ENCODE measurements at regions not wholly inside any gene's neighbourhood (a gene's known extent, or its start where the extent isn't known, plus 50 kb on each side); places are given as distances from the start of the nearest gene placed in this dataset.
"Not testable (repeated sequence)": the region's sequence is repeated elsewhere in the genome, so short reads cannot be mapped to it uniquely, and the experiment has no call there.

DNA sequence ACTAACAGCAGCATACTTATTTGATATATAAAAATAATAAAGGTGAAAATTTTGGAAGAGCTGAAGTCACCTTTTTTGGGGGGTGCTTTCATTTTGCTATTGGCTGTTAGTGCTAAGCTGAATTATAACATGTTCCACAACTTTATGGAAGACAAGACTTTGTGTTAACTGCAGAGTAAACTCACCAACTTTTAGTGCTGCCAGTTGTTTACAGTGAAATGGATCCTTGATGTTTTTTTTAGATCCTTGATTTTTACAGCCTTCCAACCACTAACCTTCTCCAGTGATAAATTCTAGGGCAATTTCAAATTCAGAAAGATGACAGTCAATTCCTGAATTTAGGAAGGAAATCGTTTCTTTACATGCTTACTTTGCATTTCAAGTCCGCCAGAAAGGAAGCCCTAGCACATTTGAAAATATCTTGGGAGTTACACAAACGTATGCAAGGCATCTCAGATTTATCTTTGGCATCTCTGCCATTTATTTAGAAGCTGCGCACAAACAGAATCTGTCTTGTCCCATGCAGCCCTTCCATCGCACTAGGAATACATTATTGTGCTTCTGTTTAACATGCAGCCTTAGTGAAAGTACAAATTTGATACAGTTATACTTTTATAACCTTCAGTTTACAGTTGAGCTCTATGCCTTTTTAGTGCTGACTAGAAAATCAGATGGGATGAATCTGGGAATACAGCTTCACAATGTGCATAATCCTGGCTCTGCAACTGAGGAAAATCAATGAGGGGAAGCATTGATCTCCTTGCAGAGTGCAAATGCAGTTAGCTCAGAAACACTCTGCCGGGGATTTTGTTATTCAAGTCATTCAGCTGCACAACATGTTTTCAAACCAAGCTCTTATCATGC lies 142.4 kb upstream of the ZNF608 start:
- DNase-seq (ENCODE audit: insufficient read length) = no peak
- no peak for FAIRE-seq
- TF ChIP-seq POLR2A (IDR thresholded peaks at IDR 0.05; ENCODE audit: low read depth, low read length) (no peak), POLR2AphosphoS5 (IDR thresholded peaks at IDR 0.05; ENCODE audit: low read depth, low read length) (no peak)

DNA sequence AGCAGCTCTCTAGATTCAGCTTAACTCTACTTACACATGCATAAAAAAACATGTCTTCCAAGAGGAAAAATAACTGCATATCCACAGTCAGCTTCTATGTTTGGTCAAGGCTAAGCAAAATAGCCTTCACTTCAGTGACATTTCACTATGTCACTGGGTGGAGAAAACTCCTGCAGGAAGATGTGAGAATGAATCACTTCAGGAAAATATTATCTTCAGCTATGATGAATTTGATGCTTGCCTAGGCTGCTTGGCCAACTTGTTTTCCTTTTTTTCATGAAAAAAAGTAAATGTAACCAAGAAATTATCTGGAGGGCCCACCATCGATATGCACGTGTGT lies 143.0 kb upstream of the ZNF608 start:
- FAIRE-seq (no peak), DNase-seq (ENCODE audit: insufficient read length) (no peak)
- no peak for TF ChIP-seq TAF1 (IDR thresholded peaks at IDR 0.05; ENCODE audit: borderline replicate concordance, low read depth, low read length)
- no peak for TF ChIP-seq POLR2AphosphoS5 (IDR thresholded peaks at IDR 0.05; ENCODE audit: low read depth, low read length)
- TF ChIP-seq POLR2A (IDR thresholded peaks at IDR 0.05; ENCODE audit: low read depth, low read length) = no peak

DNA sequence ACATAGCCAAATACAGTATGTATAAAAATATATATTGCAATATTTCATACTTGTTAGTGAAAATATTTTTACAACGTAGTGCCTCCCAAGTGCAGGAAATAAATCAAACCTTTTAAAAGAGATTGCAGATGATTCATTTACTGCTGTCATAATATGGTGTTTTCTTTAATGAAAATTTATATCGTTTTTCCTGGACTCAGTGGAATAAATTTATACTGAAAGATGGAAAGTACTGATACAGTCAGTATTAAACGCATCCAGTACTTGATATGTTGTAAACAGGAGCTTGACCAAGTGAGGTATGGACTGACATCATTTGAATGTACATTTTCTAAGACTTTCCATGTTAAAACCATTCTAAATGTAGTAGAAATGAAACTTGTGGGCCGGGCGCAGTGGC lies 143.4 kb upstream of the ZNF608 start:
- TF ChIP-seq POLR2A (IDR thresholded peaks at IDR 0.05; ENCODE audit: low read depth, low read length) = no peak
- TF ChIP-seq POLR2AphosphoS5 (IDR thresholded peaks at IDR 0.05; ENCODE audit: low read depth, low read length) = no peak
- no peak for TF ChIP-seq TAF1 (IDR thresholded peaks at IDR 0.05; ENCODE audit: borderline replicate concordance, low read depth, low read length)
- FAIRE-seq (no peak), DNase-seq (ENCODE audit: insufficient read length) (no peak)

DNA sequence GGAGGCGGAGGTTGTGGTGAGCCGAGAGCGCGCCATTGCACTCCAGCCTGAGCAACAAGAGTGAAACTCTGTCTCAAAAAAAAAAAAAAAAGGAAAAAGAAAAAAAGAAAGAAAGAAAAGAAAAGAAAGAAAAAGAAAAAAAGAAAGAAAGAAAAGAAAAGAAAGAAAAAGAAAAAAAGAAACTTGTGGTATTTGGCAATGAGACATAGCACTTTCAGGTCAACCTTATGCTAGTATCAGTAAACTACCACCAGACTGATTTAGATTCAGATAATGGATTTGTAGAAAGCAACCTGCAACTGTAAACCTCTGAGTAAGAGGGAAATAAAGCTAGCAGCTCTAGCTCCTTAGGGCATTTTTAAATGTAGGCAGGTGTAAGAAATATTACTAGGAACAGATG lies 144.0 kb upstream of the ZNF608 start:
- not testable (repeated sequence) for FAIRE-seq; DNase-seq (ENCODE audit: insufficient read length)

DNA sequence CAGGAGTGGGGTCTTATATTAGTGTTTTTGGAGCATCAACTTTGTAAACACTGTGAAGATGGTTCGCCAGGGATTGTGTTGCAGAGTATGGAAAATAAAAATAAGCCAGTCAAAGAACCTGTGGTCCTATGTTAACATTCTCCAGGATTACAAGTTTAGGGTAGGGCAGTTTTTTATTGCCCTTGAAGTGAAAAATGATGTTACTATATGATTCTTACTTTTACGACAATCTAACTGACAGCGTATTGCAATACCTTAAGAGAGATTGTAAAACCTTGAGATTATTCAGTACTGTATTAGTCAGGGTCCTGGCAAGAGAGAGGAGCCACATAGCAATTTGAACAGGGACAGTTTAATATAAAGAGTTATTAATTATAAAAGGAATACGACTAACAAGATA lies 144.7 kb upstream of the ZNF608 start:
- DNase-seq (ENCODE audit: insufficient read length) (no peak), FAIRE-seq (no peak)
- TF ChIP-seq POLR2A (IDR thresholded peaks at IDR 0.05; ENCODE audit: low read depth, low read length) = no peak
- no peak for TF ChIP-seq POLR2AphosphoS5 (IDR thresholded peaks at IDR 0.05; ENCODE audit: low read depth, low read length)
- no peak for TF ChIP-seq TAF1 (IDR thresholded peaks at IDR 0.05; ENCODE audit: borderline replicate concordance, low read depth, low read length)

DNA sequence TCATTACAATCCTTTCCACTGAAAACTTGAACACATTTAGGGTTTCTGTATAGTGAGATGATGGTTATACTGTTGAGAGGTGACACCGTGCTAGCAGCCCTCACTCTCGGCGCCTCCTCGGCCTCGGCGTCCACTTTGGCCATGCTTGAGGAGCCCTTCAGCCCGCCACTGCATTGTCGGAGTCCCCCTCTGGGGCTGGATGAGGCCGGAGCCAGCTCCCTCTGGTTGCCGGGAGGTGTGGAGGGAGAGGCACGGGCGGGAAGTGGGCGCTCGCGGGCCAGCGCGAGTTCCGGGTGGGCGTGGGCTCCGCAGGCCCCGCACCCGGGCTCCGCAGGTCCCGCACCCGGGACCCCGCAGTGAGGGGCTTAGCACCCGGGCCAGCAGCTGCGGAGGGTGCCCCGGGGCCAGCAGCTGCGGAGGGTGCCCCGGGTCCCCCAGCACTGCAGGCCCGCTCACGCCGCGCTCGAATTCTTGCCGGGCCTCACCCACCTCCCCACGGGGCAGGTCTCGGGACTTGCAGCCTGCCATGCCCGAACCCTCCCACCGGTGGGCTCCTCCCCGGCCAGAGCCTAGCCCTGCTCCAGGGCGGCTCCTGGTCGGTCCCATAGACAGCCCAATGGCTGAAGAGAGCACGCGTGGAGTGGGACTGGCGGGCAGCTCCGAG lies 145.9 kb upstream of the ZNF608 start:
- DNase-seq (ENCODE audit: insufficient read length) (no peak), FAIRE-seq (no peak)
- TF ChIP-seq POLR2AphosphoS5 (IDR thresholded peaks at IDR 0.05; ENCODE audit: low read depth, low read length) = no peak
- TF ChIP-seq TAF1 (IDR thresholded peaks at IDR 0.05; ENCODE audit: borderline replicate concordance, low read depth, low read length) = no peak
- TF ChIP-seq POLR2A (IDR thresholded peaks at IDR 0.05; ENCODE audit: low read depth, low read length) = no peak

DNA sequence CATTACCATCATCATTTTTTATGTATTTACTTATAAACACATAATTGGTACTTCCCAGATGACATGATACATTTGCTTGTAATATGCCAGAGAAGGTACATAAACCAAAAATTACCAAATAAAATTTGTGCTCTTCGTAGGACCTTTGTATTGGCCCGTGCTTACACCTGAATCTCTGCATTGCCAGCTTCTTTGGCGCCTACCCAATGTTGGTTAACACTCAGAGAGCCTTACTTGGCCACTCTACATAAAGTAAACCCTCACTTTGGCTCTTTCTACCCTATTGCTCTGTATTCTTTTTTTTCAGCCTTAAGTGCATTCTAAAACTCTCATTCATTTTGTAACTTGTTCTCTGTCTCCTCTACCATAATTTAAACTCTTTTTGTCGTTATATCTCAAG lies 148.1 kb upstream of the ZNF608 start:
- DNase-seq (ENCODE audit: insufficient read length) = no peak
- no peak for TF ChIP-seq POLR2A (IDR thresholded peaks at IDR 0.05; ENCODE audit: low read depth, low read length)
- TF ChIP-seq POLR2AphosphoS5 (IDR thresholded peaks at IDR 0.05; ENCODE audit: low read depth, low read length) = no peak
- no peak for TF ChIP-seq TAF1 (IDR thresholded peaks at IDR 0.05; ENCODE audit: borderline replicate concordance, low read depth, low read length)
- FAIRE-seq = no peak

DNA sequence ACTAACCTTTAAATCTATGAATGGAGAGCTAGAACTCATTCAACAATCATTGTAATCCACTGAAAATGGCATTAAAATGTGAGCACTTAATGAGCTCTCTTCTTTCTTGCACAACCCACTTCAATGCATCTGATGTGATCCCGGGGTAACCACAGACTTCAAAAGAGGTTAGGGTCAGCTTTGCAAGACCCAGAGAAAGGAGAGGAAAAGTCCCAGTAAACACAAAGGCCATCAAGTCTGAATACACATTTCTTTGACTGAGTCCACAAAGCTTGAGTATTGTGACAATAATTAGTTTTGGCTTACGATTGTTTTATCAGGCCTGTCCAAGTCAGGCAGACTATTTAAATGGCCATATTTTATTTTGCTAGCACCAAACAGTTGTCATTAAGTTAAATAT lies 148.8 kb upstream of the ZNF608 start:
- FAIRE-seq (no peak), DNase-seq (ENCODE audit: insufficient read length) (no peak)
- no peak for TF ChIP-seq POLR2A (IDR thresholded peaks at IDR 0.05; ENCODE audit: low read depth, low read length)
- TF ChIP-seq POLR2AphosphoS5 (IDR thresholded peaks at IDR 0.05; ENCODE audit: low read depth, low read length) = no peak
- no peak for TF ChIP-seq TAF1 (IDR thresholded peaks at IDR 0.05; ENCODE audit: borderline replicate concordance, low read depth, low read length)

DNA sequence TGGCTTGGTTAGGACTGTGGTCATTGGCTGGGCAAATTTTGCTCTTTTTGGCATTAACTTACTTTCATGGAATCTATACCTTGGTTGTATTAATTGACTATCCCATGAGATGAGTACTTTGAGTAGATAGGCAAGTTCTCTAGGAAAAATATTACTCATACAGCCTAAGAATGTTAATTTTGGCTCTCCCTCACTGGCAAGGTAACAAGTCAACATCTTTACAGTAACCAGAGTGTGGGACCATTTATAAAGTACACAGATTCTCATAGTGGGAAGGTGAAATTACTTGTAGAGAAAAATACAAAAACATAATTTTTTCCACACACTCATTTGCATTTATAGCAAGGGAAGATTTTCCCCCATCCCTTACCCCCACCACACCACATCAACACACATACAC lies 154.6 kb upstream of the ZNF608 start:
- FAIRE-seq (no peak), DNase-seq (ENCODE audit: insufficient read length) (no peak)
- TF ChIP-seq POLR2AphosphoS5 (IDR thresholded peaks at IDR 0.05; ENCODE audit: low read depth, low read length) (no peak), TAF1 (IDR thresholded peaks at IDR 0.05; ENCODE audit: borderline replicate concordance, low read depth, low read length) (no peak), POLR2A (IDR thresholded peaks at IDR 0.05; ENCODE audit: low read depth, low read length) (no peak)

DNA sequence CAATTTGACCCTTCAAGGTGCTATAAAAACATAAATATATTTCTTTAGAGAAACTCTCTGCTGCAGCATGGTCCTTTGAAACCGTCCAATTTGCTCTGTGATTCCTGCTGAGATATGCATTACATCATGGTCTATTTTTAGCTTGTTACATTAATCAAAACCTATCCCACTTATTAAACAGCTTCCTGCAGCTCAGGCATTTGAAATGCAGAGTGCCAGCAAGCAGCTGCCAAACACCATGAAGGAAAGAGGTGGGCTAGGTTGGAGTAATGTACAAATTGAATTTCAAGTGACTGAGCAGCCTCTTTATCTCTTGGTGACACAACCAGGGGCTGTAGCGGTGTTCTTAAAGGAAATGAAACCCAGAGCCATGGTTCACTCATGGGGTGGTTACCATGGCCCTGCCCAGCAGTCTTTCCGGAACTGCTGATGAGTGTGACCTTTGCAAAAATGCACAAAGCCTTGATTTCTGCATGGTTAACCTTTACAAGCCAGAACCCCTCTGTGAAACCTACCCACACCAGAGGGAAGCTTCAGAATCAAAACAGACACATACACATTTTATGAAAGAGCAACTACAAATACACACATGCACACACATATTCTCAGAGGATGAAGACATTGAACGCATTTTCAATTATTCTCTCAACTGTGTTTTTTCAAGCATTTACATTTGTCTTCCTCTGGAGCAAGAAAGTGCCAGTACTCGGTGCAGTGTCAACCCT lies 155.8 kb upstream of the ZNF608 start:
- TF ChIP-seq POLR2A (IDR thresholded peaks at IDR 0.05; ENCODE audit: low read depth, low read length) (peak; percentile 35; the same call in 1 of the 2 replicates), TAF1 (IDR thresholded peaks at IDR 0.05; ENCODE audit: borderline replicate concordance, low read depth, low read length) (peak; percentile 62; the same call in 1 of the 2 replicates), POLR2AphosphoS5 (IDR thresholded peaks at IDR 0.05; ENCODE audit: low read depth, low read length) (0 out of 2 replicates have a peak, but pooled peaks have one; percentile 50)
- FAIRE-seq (peak; percentile 90), DNase-seq (ENCODE audit: insufficient read length) (peak; percentile 23)

DNA sequence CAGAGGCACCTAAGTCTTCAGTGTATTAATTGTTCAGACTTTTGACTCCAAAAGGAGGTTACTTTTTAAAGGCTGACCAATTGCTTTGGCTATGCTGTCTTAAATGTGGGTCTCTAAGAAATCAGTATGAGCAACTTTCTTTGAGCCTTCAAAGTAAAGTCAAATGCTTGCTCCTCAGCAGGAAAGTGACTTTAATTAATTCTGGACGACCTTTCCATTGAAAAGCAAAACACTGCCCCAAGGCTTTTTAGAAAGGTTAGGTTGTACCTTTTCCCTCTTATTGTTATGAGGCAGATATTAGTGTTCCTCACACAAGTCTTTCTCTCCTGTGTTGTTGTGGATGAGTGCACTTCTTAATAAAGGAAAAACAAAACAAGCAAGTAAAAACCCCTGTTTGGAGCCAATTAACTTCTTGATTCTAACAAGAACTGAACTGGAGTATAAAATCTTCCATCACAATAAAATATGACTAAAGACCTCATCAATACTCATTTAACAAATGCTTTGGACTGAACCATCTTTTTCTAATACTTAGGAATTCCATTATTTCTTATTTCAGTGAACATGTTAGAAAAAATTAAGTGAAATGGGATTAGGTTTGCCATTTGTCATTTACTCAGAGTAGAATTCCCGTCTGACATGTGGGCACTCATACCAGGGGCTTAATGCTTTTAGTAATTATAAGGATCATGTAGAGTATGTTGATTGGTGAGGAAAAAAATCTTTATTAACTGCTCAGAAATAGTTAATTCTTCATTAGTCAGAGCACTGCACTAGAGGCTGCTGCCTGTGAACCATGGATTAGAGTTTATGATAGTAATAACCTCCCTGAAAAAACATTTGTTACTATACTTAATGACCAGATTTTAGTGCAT lies 159.1 kb upstream of the ZNF608 start:
- FAIRE-seq = no peak
- TF ChIP-seq POLR2AphosphoS5 (IDR thresholded peaks at IDR 0.05; ENCODE audit: low read depth, low read length) (no peak), TAF1 (IDR thresholded peaks at IDR 0.05; ENCODE audit: borderline replicate concordance, low read depth, low read length) (no peak)
- no peak for DNase-seq (ENCODE audit: insufficient read length)

Data from GM12892 (cell line).